ENCODE measurements at regions not wholly inside any gene's neighbourhood (a gene's known extent, or its start where the extent isn't known, plus 50 kb on each side); places are given as distances from the start of the nearest gene placed in this dataset.
"Not testable (repeated sequence)": the region's sequence is repeated elsewhere in the genome, so short reads cannot be mapped to it uniquely, and the experiment has no call there.

- DNase-seq (ENCODE audit: low read depth), result peak; percentile 0
- TF ChIP-seq, protein P1, sequence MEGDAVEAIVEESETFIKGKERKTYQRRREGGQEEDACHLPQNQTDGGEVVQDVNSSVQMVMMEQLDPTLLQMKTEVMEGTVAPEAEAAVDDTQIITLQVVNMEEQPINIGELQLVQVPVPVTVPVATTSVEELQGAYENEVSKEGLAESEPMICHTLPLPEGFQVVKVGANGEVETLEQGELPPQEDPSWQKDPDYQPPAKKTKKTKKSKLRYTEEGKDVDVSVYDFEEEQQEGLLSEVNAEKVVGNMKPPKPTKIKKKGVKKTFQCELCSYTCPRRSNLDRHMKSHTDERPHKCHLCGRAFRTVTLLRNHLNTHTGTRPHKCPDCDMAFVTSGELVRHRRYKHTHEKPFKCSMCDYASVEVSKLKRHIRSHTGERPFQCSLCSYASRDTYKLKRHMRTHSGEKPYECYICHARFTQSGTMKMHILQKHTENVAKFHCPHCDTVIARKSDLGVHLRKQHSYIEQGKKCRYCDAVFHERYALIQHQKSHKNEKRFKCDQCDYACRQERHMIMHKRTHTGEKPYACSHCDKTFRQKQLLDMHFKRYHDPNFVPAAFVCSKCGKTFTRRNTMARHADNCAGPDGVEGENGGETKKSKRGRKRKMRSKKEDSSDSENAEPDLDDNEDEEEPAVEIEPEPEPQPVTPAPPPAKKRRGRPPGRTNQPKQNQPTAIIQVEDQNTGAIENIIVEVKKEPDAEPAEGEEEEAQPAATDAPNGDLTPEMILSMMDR (conservative IDR thresholded peaks at IDR 0.05; ENCODE audit: low read depth, low read length), result no peak
- no peak overlapping the region for H3K4me3 ChIP-seq (ENCODE audit: low read depth, low read length)
Observed at GRCh38 chr10:55793024-55793423, 568.0 kb downstream of the ZWINT start.

- not testable (repeated sequence) for H3K4me3 ChIP-seq (ENCODE audit: low read depth, low read length); DNase-seq (ENCODE audit: low read depth)
Observed at GRCh38 chr10:55790276-55790675, 570.8 kb downstream of the ZWINT start.

- no peak overlapping the region for H3K4me3 ChIP-seq (ENCODE audit: low read depth, low read length)
- no peak for DNase-seq (ENCODE audit: low read depth)
- TF ChIP-seq, protein P1 (conservative IDR thresholded peaks at IDR 0.05; ENCODE audit: low read depth, low read length), result no peak
Observed at GRCh38 chr10:55786461-55787050, 574.5 kb downstream of the ZWINT start.

GRCh38 chr10:55782181-55782580 is 578.9 kb downstream of the ZWINT start:
- H3K4me3 ChIP-seq (ENCODE audit: low read depth, low read length), result no peak overlapping the region
- no peak for DNase-seq (ENCODE audit: low read depth)
- TF ChIP-seq, protein P1 (conservative IDR thresholded peaks at IDR 0.05; ENCODE audit: low read depth, low read length), result no peak

DNA sequence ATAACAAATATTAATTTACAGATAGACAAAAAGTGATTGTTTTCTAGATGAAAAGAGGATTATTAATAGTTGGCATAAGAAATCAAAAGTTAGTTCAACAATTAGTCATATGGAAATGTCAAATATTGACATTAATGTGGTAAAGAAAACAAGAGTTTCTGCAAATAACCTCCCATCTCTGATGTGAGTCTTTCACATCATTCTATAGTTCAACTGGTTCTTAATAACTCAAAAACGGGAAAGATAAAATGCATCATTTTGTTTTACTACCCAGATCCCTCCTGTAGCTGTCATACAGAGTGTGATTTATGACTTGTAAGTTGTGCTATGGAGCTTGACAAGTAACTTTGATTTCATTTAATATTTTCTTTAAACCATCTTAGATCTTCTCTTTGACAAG is 594.8 kb downstream of the ZWINT start:
- TF ChIP-seq, protein P1 (conservative IDR thresholded peaks at IDR 0.05; ENCODE audit: low read depth, low read length), result no peak
- H3K4me3 ChIP-seq (ENCODE audit: low read depth, low read length), result no peak overlapping the region
- no peak for DNase-seq (ENCODE audit: low read depth)

GRCh38 chr10:55750458-55750857 is 610.6 kb downstream of the ZWINT start:
- no peak overlapping the region for H3K4me3 ChIP-seq (ENCODE audit: low read depth, low read length)
- TF ChIP-seq, protein P1 (conservative IDR thresholded peaks at IDR 0.05; ENCODE audit: low read depth, low read length), result no peak
- no peak for DNase-seq (ENCODE audit: low read depth)

DNA sequence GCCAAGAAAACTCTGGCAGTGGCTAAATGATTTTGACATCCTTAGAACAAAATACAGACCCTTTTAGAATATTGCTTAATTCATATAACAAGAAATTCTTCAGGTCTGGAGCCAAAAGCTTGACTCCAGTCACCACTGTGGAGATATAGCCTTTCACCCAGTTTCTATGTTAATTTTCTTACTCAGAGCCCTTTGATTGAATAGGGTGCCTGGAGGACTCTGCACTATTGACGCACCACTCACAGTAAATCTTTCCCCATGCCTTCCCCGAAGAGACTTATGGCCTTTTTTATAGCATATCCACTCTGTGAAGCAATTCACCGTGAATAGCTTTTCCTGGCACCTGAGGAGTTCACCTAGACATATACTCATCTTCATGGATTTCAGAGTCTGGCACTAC is 613.8 kb downstream of the ZWINT start:
- no peak overlapping the region for H3K4me3 ChIP-seq (ENCODE audit: low read depth, low read length)
- no peak for DNase-seq (ENCODE audit: low read depth)
- TF ChIP-seq, protein P1 (conservative IDR thresholded peaks at IDR 0.05; ENCODE audit: low read depth, low read length), result no peak

Measured in choroid plexus epithelial cell (primary cell).